ENCODE measurements at regions not wholly inside any gene's neighbourhood (a gene's known extent, or its start where the extent isn't known, plus 50 kb on each side); places are given as distances from the start of the nearest gene placed in this dataset.

- no peak for DNase-seq (ENCODE audit: low read depth in 2 of 2)
Measured at GRCh38 chr18:2303517-2304238, 267.6 kb downstream of the METTL4 start.

GRCh38 chr18:2304378-2305175 is 266.7 kb downstream of the METTL4 start:
- no peak for DNase-seq (ENCODE audit: low read depth in 2 of 2)

- no peak for DNase-seq (ENCODE audit: low read depth in 2 of 2)
Measured at GRCh38 chr18:2306606-2307005, 264.7 kb downstream of the METTL4 start.

GRCh38 chr18:2310886-2311285 is 260.4 kb downstream of the METTL4 start:
- DNase-seq (ENCODE audit: low read depth in 2 of 2), result no peak

GRCh38 chr18:2312440-2312839 is 258.9 kb downstream of the METTL4 start:
- DNase-seq (ENCODE audit: low read depth in 2 of 2), result no peak

- DNase-seq (ENCODE audit: low read depth in 2 of 2), result no peak
Measured at GRCh38 chr18:2313332-2313731, 258.0 kb downstream of the METTL4 start.

GRCh38 chr18:2316082-2316750 is 255.1 kb downstream of the METTL4 start:
- DNase-seq (ENCODE audit: low read depth in 2 of 2), result no peak

- no peak for DNase-seq (ENCODE audit: low read depth in 2 of 2)
Measured at GRCh38 chr18:2316751-2317696, 254.3 kb downstream of the METTL4 start.

GRCh38 chr18:2324459-2324858 is 246.8 kb downstream of the METTL4 start:
- no peak for DNase-seq (ENCODE audit: low read depth in 2 of 2)

GRCh38 chr18:2325308-2325849 is 245.9 kb downstream of the METTL4 start:
- DNase-seq (ENCODE audit: low read depth in 2 of 2), result no peak

GRCh38 chr18:2325933-2326332 is 245.4 kb downstream of the METTL4 start:
- no peak for DNase-seq (ENCODE audit: low read depth in 2 of 2)

- DNase-seq (ENCODE audit: low read depth in 2 of 2), result no peak
Measured at GRCh38 chr18:2326999-2327398, 244.3 kb downstream of the METTL4 start.

GRCh38 chr18:2330764-2331163 is 240.5 kb downstream of the METTL4 start:
- no peak for DNase-seq (ENCODE audit: low read depth in 2 of 2)

- no peak for DNase-seq (ENCODE audit: low read depth in 2 of 2)
Measured at GRCh38 chr18:2331491-2331890, 239.8 kb downstream of the METTL4 start.

- no peak for DNase-seq (ENCODE audit: low read depth in 2 of 2)
Measured at GRCh38 chr18:2336690-2337392, 234.5 kb downstream of the METTL4 start.

GRCh38 chr18:2337552-2338141 is 233.7 kb downstream of the METTL4 start:
- DNase-seq (ENCODE audit: low read depth in 2 of 2), result peak in 1 of 2 donors; percentile 5

- DNase-seq (ENCODE audit: low read depth in 2 of 2), result no peak
Measured at GRCh38 chr18:2338601-2339000, 232.7 kb downstream of the METTL4 start.

- no peak for DNase-seq (ENCODE audit: low read depth in 2 of 2)
Measured at GRCh38 chr18:2340335-2340734, 231.0 kb downstream of the METTL4 start.

- no peak for DNase-seq (ENCODE audit: low read depth in 2 of 2)
Measured at GRCh38 chr18:2348003-2348402, 223.3 kb downstream of the METTL4 start.

Measured in stimulated activated CD8-positive, alpha-beta memory T cell treated with anti-CD3 and anti-CD28 coated beads, Interleukin-7, amount 100 ng/mL, for 1 hour (primary cell).